ENCODE measurements at regions not wholly inside any gene's neighbourhood (a gene's known extent, or its start where the extent isn't known, plus 50 kb on each side); places are given as distances from the start of the nearest gene placed in this dataset.

GRCh38 chr3:64870876-64871646 lies 183.3 kb upstream of the ADAMTS9 start:
- DNase-seq = no peak

GRCh38 chr3:64867224-64867623 lies 179.4 kb upstream of the ADAMTS9 start:
- no peak for DNase-seq

- no peak for DNase-seq
These were observed 178.2 kb upstream of the ADAMTS9 start for GRCh38 chr3:64865839-64866570.

- DNase-seq = no peak
These were observed 175.7 kb upstream of the ADAMTS9 start for GRCh38 chr3:64863226-64864212.

GRCh38 chr3:64861684-64862083 lies 173.9 kb upstream of the ADAMTS9 start:
- no peak for DNase-seq

GRCh38 chr3:64860536-64860870 lies 172.7 kb upstream of the ADAMTS9 start:
- DNase-seq = no peak

GRCh38 chr3:64859625-64860535 lies 172.1 kb upstream of the ADAMTS9 start:
- no peak for DNase-seq

- DNase-seq = no peak
These were observed 169.2 kb upstream of the ADAMTS9 start for GRCh38 chr3:64856977-64857516.

- peak; percentile 8 for DNase-seq
These were observed 168.3 kb upstream of the ADAMTS9 start for GRCh38 chr3:64856106-64856505.

GRCh38 chr3:64853456-64853855 lies 165.7 kb upstream of the ADAMTS9 start:
- DNase-seq = no peak

- DNase-seq = no peak
These were observed 164.9 kb upstream of the ADAMTS9 start for GRCh38 chr3:64852738-64853137.

- DNase-seq = no peak
These were observed 161.0 kb upstream of the ADAMTS9 start for GRCh38 chr3:64848822-64849221.

GRCh38 chr3:64848127-64848800 lies 160.5 kb upstream of the ADAMTS9 start:
- no peak for DNase-seq

GRCh38 chr3:64844558-64844957 lies 156.8 kb upstream of the ADAMTS9 start:
- DNase-seq = no peak

- no peak for DNase-seq
These were observed 150.4 kb upstream of the ADAMTS9 start for GRCh38 chr3:64837986-64838735.

GRCh38 chr3:64837126-64837738 lies 149.4 kb upstream of the ADAMTS9 start:
- no peak for DNase-seq

GRCh38 chr3:64836097-64836496 lies 148.3 kb upstream of the ADAMTS9 start:
- DNase-seq = no peak

GRCh38 chr3:64832098-64832497 lies 144.3 kb upstream of the ADAMTS9 start:
- no peak for DNase-seq

GRCh38 chr3:64830681-64831080 lies 142.9 kb upstream of the ADAMTS9 start:
- DNase-seq = no peak

- no peak for DNase-seq
These were observed 141.5 kb upstream of the ADAMTS9 start for GRCh38 chr3:64829331-64829730.

All from NCI-H1092 (cell line).